AG04450 (cell line): ENCODE measurements at regions not wholly inside any gene's neighbourhood (a gene's known extent, or its start where the extent isn't known, plus 50 kb on each side); places are given as distances from the start of the nearest gene placed in this dataset.
"Not testable (repeated sequence)": the region's sequence is repeated elsewhere in the genome, so short reads cannot be mapped to it uniquely, and the experiment has no call there.

ENCODE experiments used
- CTCF ChIA-PET: fragments of 300-600, 350-600 bp; formaldehyde crosslinking; extraction: SDS; loops from one replicate; lab custom pipeline; 2022; ENCODE audit warnings: antibody characterized with exemption, inconsistent platforms; lab: Charles Lee
- POLR2A ChIA-PET: fragments of 350-600 bp; formaldehyde crosslinking; extraction: SDS; loops from one replicate; lab custom pipeline; 2021; ENCODE audit warnings: antibody characterized with exemption, inconsistent platforms; lab: Yijun Ruan, JAX
- DNase-seq: peaks from one replicate; pipeline ENCODE4 v3.0.0-alpha.2; 2011; ENCODE audit warnings: low read depth, low spot score
- H3K27ac ChIP-seq: one replicate; pipeline ENCODE4 v1.5.1; 2012; ENCODE audit warnings: low read depth, low read length, control low read depth
- H3K27me3 ChIP-seq: one replicate; pipeline ENCODE4 v1.6.0; 2012; ENCODE audit warnings: low read length; ENCODE audit not compliant: control insufficient read depth, insufficient read depth
- H3K4me3 ChIP-seq: 2 replicates; pipeline ENCODE4 v1.5.1; 2011; ENCODE audit warnings: mild to moderate bottlenecking, low read depth, low read length, control low read depth
- H3K9me3 ChIP-seq: 2 replicates; pipeline ENCODE4 v1.5.1; 2012; ENCODE audit warnings: low read length; ENCODE audit not compliant: control insufficient read depth, insufficient read depth
- TF ChIP-seq, protein P1 (sequence below): IDR thresholded peaks from 2 replicates; pipeline ENCODE4 v1.5.1; 2011; ENCODE audit warnings: low read depth, low read length, control low read depth, inconsistent platforms

DNA sequence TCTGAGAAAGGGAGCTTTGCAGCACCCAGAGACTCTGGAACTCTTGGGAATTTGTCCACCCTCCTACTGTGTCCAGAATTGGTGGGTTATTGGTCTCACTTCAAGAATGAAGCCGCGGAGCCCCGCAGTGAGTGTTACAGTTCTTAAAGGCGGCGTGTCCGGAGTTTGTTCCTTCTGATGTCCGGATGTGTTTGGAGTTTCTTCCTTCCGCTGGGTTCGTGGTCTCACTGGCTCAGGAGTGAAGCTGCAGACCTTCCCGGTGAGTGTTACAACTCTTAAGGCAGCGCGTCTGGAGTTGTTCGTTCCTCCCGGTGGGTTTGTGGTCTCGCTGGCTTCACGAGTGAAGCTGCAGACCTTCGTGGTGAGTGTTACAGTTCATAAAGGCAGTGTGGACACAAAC, 824.7 kb downstream of the LRRTM4 start:
- H3K9me3 ChIP-seq, H3K27ac ChIP-seq, POLR2A ChIA-PET, CTCF ChIA-PET, H3K27me3 ChIP-seq, H3K4me3 ChIP-seq, DNase-seq: not testable (repeated sequence)

DNA sequence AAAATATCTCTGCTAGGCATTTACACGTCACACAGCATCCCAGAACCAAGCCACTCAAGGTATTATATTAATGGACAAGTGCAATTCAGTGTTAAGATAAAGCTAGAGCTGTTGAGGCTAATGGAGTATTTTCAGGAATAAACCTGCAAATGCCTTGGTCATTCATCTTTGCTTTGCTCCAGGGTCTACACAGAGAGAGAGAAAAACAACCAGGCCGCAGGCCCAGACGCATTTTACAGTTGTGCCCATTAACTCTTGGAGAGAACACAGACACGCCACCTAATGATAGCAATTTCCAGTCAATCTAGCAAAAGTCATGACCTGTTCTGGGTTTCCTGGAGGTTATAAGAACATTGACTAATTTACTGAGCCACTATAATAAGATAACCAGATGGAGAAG, 829.3 kb downstream of the LRRTM4 start:
- no peak overlapping the region for H3K4me3 ChIP-seq
- no peak overlapping the region for H3K27ac ChIP-seq
- TF ChIP-seq, protein P1, sequence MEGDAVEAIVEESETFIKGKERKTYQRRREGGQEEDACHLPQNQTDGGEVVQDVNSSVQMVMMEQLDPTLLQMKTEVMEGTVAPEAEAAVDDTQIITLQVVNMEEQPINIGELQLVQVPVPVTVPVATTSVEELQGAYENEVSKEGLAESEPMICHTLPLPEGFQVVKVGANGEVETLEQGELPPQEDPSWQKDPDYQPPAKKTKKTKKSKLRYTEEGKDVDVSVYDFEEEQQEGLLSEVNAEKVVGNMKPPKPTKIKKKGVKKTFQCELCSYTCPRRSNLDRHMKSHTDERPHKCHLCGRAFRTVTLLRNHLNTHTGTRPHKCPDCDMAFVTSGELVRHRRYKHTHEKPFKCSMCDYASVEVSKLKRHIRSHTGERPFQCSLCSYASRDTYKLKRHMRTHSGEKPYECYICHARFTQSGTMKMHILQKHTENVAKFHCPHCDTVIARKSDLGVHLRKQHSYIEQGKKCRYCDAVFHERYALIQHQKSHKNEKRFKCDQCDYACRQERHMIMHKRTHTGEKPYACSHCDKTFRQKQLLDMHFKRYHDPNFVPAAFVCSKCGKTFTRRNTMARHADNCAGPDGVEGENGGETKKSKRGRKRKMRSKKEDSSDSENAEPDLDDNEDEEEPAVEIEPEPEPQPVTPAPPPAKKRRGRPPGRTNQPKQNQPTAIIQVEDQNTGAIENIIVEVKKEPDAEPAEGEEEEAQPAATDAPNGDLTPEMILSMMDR: no peak
- no peaks in the 10 kb centered on the region for H3K27me3 ChIP-seq
- no peak for DNase-seq
- CTCF ChIA-PET: no interaction called here
- peaks cover 2% of the 10 kb centered on the region for H3K9me3 ChIP-seq
- POLR2A ChIA-PET: no interaction called here

DNA sequence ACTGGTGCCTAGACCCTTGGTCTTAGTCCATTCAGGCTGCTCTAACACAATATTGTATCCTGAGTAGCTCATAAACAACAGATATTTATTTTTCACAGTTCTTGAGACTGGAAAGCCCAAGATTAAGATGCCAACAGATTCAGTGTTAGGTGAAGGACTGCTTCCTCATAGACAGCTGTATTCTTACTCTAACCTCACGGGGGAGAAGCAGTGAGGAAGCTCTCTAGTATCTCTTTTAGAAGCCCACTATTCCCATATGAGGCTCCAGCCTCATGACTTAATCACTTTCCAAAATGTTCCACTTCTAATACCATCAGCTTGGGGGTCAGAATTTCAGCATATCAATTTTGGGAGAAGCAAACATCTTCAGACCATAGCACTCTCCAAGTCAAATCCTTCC, 833.4 kb downstream of the LRRTM4 start:
- Histone ChIP-seq H3K9me3 (no peaks in the 10 kb centered on the region), H3K27ac (no peak overlapping the region), H3K4me3 (no peak overlapping the region), H3K27me3 (no peaks in the 10 kb centered on the region)
- ChIA-PET CTCF (no interaction called here), POLR2A (no interaction called here)
- no peak for DNase-seq
- TF ChIP-seq, protein P1: no peak

DNA sequence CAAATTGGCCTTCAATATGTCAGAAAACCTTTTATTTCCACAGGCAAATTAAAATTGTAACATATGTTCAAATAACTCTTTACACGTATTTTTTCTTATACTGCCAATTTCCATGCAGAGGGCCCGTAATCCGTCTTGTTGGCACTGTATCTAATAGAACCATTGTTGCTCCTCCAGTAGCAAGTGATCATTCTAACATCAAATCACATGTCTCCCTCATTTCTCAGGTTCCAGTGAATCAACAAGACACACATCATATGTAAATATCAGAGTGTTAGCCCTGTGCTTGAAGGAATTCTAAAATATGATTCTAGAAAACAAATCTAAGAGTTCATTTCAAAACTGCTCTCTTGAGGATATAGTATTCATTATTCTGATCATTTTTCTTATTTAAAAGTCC, 834.3 kb downstream of the LRRTM4 start:
- H3K4me3 ChIP-seq: no peak overlapping the region
- H3K9me3 ChIP-seq: no peaks in the 10 kb centered on the region
- POLR2A ChIA-PET: no interaction called here
- DNase-seq: no peak
- TF ChIP-seq, protein P1: no peak
- no peak overlapping the region for H3K27ac ChIP-seq
- H3K27me3 ChIP-seq: no peaks in the 10 kb centered on the region
- CTCF ChIA-PET: no interaction called here

DNA sequence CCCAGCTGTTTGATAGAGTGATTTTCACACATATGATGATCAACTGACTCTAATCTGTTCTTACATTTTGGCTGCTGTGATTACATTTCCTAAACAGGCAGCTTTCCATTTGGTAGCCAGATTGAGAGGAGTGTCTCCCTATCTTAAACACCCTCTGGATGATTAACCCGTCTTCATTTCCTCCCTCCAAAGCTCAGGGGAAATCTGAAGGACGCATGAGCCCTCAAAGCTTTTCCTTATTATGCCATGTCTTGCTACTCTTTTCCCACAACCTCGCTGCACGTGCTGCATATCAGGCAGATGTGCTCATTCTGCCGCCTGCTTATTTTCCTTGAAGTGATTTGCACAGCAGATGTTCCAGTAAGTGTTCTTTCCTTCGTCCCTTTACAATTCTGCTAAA, 837.4 kb downstream of the LRRTM4 start:
- Histone ChIP-seq H3K4me3 (no peak overlapping the region), H3K9me3 (no peaks in the 10 kb centered on the region; the same call in 1 of the 2 replicates), H3K27me3 (no peaks in the 10 kb centered on the region), H3K27ac (no peak overlapping the region)
- TF ChIP-seq, protein P1: no peak
- CTCF ChIA-PET: no interaction called here
- no peak for DNase-seq
- POLR2A ChIA-PET: no interaction called here

DNA sequence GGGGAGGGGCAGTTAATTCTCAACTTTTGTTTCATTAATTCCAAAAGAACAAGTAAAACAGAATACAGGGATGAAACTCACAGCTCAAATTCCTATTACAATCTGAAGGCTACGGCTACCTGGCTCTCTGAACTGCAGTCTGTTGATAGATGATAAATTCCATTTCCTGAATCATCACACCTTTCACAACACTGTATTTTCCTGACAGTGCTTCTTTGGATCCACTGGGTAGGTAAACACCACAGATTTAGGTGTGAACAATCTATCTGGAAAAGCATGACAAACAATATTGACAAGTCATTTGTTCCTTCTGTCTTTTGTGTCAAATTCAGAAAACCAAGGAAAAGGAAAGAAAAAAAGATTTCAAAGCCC, 843.2 kb downstream of the LRRTM4 start:
- H3K27ac ChIP-seq: no peak overlapping the region
- ChIA-PET CTCF (interaction anchor here (0.8 kb wide), 1 partner anchor 706 kb away, joined by 3 read pairs; no protein-coding TSS in a partner anchor), POLR2A (no interaction called here)

More for the DNA sequence above, 843.2 kb downstream of the LRRTM4 start:
- no peak for DNase-seq
- Histone ChIP-seq H3K4me3 (no peak overlapping the region), H3K9me3 (no peaks in the 10 kb centered on the region; the same call in 1 of the 2 replicates), H3K27me3 (no peaks in the 10 kb centered on the region)
- TF ChIP-seq, protein P1: no peak
